SK-N-SH treated with all-trans-retinoic acid at 6 μM for 48 hours (cell line): ENCODE measurements at regions not wholly inside any gene's neighbourhood (a gene's known extent, or its start where the extent isn't known, plus 50 kb on each side); places are given as distances from the start of the nearest gene placed in this dataset.

Experiments
- ATAC-seq: fragments of 200-7000 bp; cut with Tn5 transposase; 3 replicates; pipeline ENCODE4 v1.9.1; 2020; ENCODE audit warnings: mild to moderate bottlenecking, moderate library complexity
- ARNTL ChIP-seq: fragments of 450-650 bp; formaldehyde crosslinking; IDR thresholded peaks from 2 replicates; pipeline ENCODE4 v1.5.0; 2020; ENCODE audit warnings: low read depth, mild to moderate bottlenecking, moderate library complexity, borderline replicate concordance
- BACH2 ChIP-seq: fragments of 250-450 bp; sonication (Bioruptor Pico); IDR thresholded peaks from 2 replicates; pipeline ENCODE4 v1.9.0; 2021; ENCODE audit warnings: mild to moderate bottlenecking, borderline replicate concordance
- CSDC2 ChIP-seq: fragments of 250-450 bp; sonication (Bioruptor Pico); IDR thresholded peaks from 2 replicates; pipeline ENCODE4 v1.5.0; 2020; ENCODE audit warnings: mild to moderate bottlenecking, moderate library complexity
- ESRRG ChIP-seq: fragments of 250-450 bp; sonication (Bioruptor Pico); IDR thresholded peaks from 2 replicates; pipeline ENCODE4 v1.6.1; 2021; ENCODE audit warnings: mild to moderate bottlenecking
- GLIS3 ChIP-seq: fragments of 250-450 bp; sonication (Bioruptor Pico); IDR thresholded peaks from 2 replicates; pipeline ENCODE4 v1.5.0; 2020; ENCODE audit warnings: mild to moderate bottlenecking, moderate library complexity
- ISL1 ChIP-seq: fragments of 250-450 bp; sonication (Bioruptor Pico); IDR thresholded peaks from 2 replicates; pipeline ENCODE4 v2.1.2; 2022; ENCODE audit warnings: mild to moderate bottlenecking, moderate library complexity
- PPARA ChIP-seq: fragments of 250-450 bp; sonication (Bioruptor Pico); IDR thresholded peaks from 2 replicates; pipeline ENCODE4 v1.5.0; 2020; ENCODE audit warnings: mild to moderate bottlenecking, borderline replicate concordance
- RARB ChIP-seq: fragments of 250-450 bp; sonication (Bioruptor Pico); IDR thresholded peaks from 2 replicates; pipeline ENCODE4 v1.8.0; 2021; ENCODE audit warnings: mild to moderate bottlenecking, moderate library complexity
- SNAI2 ChIP-seq: fragments of 250-450 bp; sonication (Bioruptor Pico); IDR thresholded peaks from 2 replicates; pipeline ENCODE4 v1.5.0; 2020; ENCODE audit warnings: mild to moderate bottlenecking, moderate library complexity
- TCF4 ChIP-seq: fragments of 250-450 bp; sonication (Bioruptor Pico); IDR thresholded peaks from 2 replicates; pipeline ENCODE4 v1.8.0; 2021; ENCODE audit warnings: mild to moderate bottlenecking, moderate library complexity, borderline replicate concordance
- TOX ChIP-seq: fragments of 250-450 bp; sonication (Bioruptor Pico); IDR thresholded peaks from 2 replicates; pipeline ENCODE4 v1.8.0; 2021; ENCODE audit warnings: mild to moderate bottlenecking, moderate library complexity, borderline replicate concordance
- ZC3H10 ChIP-seq: fragments of 250-450 bp; sonication (Bioruptor Pico); IDR thresholded peaks from 2 replicates; pipeline ENCODE4 v1.5.1; 2021; ENCODE audit warnings: mild to moderate bottlenecking, moderate library complexity
- ZFP3 ChIP-seq: fragments of 250-450 bp; sonication (Bioruptor Pico); IDR thresholded peaks from 2 replicates; pipeline ENCODE4 v1.5.0; 2020; ENCODE audit warnings: mild to moderate bottlenecking, moderate library complexity
- ZNF565 ChIP-seq: fragments of 450-650 bp; formaldehyde crosslinking; conservative IDR thresholded peaks from 2 replicates; pipeline ENCODE4 v1.5.0; 2020; ENCODE audit warnings: low read depth, mild to moderate bottlenecking, moderate library complexity
- ZNF70 ChIP-seq: fragments of 450-650 bp; formaldehyde crosslinking; IDR thresholded peaks from 2 replicates; pipeline ENCODE4 v1.5.0; 2020; ENCODE audit warnings: mild to moderate bottlenecking, moderate library complexity
- ZNF8 ChIP-seq: fragments of 450-650 bp; formaldehyde crosslinking; IDR thresholded peaks from 2 replicates; pipeline ENCODE4 v1.5.0; 2020; ENCODE audit warnings: mild to moderate bottlenecking, moderate library complexity
- TF ChIP-seq, protein P1 (sequence below): fragments of 250-450 bp; sonication (Bioruptor Pico); IDR thresholded peaks from 2 replicates; pipeline ENCODE4 v1.5.1; 2020; ENCODE audit warnings: low read depth, mild to moderate bottlenecking, moderate library complexity
- TF ChIP-seq, protein P2 (sequence below): fragments of 250-450 bp; sonication (Bioruptor Pico); IDR thresholded peaks from 2 replicates; pipeline ENCODE4 v1.8.0; 2020; ENCODE audit warnings: mild to moderate bottlenecking, moderate library complexity, borderline replicate concordance
- TF ChIP-seq, protein P3 (sequence below): fragments of 250-450 bp; sonication (Bioruptor Pico); IDR thresholded peaks from 2 replicates; pipeline ENCODE4 v1.5.1; 2021; ENCODE audit warnings: mild to moderate bottlenecking, moderate library complexity
- TF ChIP-seq, protein P4 (sequence below): fragments of 250-450 bp; sonication (Bioruptor Pico); IDR thresholded peaks from 2 replicates; pipeline ENCODE4 v1.5.0; 2020; ENCODE audit warnings: mild to moderate bottlenecking, moderate library complexity
- TF ChIP-seq, protein P5 (sequence below): fragments of 250-450 bp; sonication (Bioruptor Pico); IDR thresholded peaks from 2 replicates; pipeline ENCODE4 v1.8.0; 2021; ENCODE audit warnings: low read depth, mild to moderate bottlenecking, moderate library complexity, borderline replicate concordance

DNA sequence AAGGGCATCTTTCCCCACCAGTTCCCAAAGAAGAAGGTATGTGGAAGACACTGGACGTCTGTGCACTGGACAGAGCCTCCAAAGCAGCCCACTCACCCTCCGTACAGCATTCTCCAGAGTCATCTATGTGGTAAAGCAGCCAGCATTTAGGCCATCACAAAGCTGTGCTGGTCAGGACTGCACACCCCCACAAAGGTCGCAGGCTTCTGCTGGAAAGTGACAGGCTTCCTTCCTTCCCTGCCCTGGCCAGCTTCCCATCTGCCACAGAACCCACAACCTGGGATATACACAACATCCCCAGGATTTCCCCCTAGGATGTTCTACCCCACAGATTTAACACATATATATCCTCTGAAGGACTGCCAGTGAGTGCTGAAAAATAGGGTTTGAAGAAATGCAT is 64.6 kb upstream of the GALNT15 start (continued):
- TF ChIP-seq, protein P1, sequence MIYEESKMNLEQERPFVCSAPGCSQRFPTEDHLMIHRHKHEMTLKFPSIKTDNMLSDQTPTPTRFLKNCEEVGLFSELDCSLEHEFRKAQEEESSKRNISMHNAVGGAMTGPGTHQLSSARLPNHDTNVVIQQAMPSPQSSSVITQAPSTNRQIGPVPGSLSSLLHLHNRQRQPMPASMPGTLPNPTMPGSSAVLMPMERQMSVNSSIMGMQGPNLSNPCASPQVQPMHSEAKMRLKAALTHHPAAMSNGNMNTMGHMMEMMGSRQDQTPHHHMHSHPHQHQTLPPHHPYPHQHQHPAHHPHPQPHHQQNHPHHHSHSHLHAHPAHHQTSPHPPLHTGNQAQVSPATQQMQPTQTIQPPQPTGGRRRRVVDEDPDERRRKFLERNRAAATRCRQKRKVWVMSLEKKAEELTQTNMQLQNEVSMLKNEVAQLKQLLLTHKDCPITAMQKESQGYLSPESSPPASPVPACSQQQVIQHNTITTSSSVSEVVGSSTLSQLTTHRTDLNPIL (CRISPR knock-in tag) = no peak

DNA sequence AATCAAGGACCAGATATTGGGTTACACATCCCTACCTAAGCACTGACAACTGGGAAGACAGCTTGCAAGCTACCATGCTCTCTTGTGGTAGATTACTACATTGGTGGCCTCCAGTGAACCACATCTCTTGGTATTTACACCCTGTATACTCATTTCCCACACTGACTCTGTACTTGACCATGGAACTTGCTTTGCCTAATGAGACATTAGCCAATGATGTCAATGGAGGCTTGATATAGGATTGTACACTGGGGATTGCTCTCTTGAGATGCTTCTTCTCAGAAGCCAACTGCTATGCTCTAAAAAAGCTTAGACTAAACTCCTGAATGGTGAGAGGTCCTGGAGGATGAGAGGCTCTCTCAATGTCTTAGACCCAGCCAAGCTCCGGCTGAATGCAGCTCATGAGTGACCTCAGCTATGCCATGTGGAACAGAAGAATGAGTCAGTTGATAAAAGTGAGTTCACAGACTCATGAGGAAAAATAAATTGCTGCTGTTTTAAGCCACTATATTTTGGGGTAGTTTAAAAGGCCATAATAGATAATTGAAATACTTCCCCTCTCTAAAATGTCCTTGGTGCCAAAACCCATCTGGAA is 61.5 kb upstream of the GALNT15 start:
- ATAC-seq = peak; percentile 61
- TF ChIP-seq ZC3H10 (no peak), ZNF70 (CRISPR knock-in tag) (no peak), ZFP3 (no peak), RARB (no peak), ZNF8 (no peak), BACH2 (CRISPR knock-in tag) (no peak), ISL1 (CRISPR knock-in tag) (no peak), SNAI2 (CRISPR knock-in tag) (no peak), PPARA (CRISPR knock-in tag) (no peak), CSDC2 (CRISPR knock-in tag) (no peak), TCF4 (CRISPR knock-in tag) (no peak)
- TF ChIP-seq, protein P1 (CRISPR knock-in tag) = no peak
- TF ChIP-seq, protein P2, sequence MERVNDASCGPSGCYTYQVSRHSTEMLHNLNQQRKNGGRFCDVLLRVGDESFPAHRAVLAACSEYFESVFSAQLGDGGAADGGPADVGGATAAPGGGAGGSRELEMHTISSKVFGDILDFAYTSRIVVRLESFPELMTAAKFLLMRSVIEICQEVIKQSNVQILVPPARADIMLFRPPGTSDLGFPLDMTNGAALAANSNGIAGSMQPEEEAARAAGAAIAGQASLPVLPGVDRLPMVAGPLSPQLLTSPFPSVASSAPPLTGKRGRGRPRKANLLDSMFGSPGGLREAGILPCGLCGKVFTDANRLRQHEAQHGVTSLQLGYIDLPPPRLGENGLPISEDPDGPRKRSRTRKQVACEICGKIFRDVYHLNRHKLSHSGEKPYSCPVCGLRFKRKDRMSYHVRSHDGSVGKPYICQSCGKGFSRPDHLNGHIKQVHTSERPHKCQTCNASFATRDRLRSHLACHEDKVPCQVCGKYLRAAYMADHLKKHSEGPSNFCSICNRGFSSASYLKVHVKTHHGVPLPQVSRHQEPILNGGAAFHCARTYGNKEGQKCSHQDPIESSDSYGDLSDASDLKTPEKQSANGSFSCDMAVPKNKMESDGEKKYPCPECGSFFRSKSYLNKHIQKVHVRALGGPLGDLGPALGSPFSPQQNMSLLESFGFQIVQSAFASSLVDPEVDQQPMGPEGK = no peak
- TF ChIP-seq, protein P3, sequence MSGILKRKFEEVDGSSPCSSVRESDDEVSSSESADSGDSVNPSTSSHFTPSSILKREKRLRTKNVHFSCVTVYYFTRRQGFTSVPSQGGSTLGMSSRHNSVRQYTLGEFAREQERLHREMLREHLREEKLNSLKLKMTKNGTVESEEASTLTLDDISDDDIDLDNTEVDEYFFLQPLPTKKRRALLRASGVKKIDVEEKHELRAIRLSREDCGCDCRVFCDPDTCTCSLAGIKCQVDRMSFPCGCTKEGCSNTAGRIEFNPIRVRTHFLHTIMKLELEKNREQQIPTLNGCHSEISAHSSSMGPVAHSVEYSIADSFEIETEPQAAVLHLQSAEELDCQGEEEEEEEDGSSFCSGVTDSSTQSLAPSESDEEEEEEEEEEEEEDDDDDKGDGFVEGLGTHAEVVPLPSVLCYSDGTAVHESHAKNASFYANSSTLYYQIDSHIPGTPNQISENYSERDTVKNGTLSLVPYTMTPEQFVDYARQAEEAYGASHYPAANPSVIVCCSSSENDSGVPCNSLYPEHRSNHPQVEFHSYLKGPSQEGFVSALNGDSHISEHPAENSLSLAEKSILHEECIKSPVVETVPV = no peak
- TF ChIP-seq, all 23 proteins: peak for 0

DNA sequence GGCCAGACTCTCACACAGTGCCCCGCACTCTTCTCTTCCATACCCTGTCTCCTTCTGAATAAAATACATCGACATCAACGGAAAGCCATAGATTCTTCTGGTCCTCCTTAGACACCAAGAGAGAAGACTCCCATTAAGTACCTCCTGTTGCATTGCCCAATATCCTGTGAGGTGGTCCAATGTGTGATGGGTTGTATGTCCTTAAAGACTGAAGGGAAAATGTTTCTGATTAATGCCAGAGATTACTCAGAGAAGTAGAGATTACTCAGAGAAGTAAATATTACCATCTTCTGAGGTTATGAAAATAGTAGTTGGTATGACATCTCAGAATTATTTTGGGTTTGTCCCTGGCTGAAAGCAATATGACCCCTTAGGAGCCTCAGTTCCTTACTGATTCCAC is 60.8 kb upstream of the GALNT15 start:
- ATAC-seq = no peak
- TF ChIP-seq ESRRG (CRISPR knock-in tag) (no peak), ZNF565 (CRISPR knock-in tag) (no peak), TOX (CRISPR knock-in tag) (no peak), BACH2 (CRISPR knock-in tag) (no peak), SNAI2 (CRISPR knock-in tag) (no peak), TCF4 (CRISPR knock-in tag) (no peak), PPARA (CRISPR knock-in tag) (no peak), GLIS3 (CRISPR knock-in tag) (no peak), ISL1 (CRISPR knock-in tag) (no peak), CSDC2 (CRISPR knock-in tag) (no peak), ZNF70 (CRISPR knock-in tag) (no peak), ARNTL (CRISPR knock-in tag) (no peak)
- TF ChIP-seq, protein P3 = no peak
- TF ChIP-seq, protein P2 = no peak
- TF ChIP-seq, protein P4, sequence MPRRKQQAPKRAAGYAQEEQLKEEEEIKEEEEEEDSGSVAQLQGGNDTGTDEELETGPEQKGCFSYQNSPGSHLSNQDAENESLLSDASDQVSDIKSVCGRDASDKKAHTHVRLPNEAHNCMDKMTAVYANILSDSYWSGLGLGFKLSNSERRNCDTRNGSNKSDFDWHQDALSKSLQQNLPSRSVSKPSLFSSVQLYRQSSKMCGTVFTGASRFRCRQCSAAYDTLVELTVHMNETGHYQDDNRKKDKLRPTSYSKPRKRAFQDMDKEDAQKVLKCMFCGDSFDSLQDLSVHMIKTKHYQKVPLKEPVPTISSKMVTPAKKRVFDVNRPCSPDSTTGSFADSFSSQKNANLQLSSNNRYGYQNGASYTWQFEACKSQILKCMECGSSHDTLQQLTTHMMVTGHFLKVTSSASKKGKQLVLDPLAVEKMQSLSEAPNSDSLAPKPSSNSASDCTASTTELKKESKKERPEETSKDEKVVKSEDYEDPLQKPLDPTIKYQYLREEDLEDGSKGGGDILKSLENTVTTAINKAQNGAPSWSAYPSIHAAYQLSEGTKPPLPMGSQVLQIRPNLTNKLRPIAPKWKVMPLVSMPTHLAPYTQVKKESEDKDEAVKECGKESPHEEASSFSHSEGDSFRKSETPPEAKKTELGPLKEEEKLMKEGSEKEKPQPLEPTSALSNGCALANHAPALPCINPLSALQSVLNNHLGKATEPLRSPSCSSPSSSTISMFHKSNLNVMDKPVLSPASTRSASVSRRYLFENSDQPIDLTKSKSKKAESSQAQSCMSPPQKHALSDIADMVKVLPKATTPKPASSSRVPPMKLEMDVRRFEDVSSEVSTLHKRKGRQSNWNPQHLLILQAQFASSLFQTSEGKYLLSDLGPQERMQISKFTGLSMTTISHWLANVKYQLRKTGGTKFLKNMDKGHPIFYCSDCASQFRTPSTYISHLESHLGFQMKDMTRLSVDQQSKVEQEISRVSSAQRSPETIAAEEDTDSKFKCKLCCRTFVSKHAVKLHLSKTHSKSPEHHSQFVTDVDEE (CRISPR knock-in tag) = no peak
- TF ChIP-seq, protein P1 (CRISPR knock-in tag) = no peak
- TF ChIP-seq, protein P5, sequence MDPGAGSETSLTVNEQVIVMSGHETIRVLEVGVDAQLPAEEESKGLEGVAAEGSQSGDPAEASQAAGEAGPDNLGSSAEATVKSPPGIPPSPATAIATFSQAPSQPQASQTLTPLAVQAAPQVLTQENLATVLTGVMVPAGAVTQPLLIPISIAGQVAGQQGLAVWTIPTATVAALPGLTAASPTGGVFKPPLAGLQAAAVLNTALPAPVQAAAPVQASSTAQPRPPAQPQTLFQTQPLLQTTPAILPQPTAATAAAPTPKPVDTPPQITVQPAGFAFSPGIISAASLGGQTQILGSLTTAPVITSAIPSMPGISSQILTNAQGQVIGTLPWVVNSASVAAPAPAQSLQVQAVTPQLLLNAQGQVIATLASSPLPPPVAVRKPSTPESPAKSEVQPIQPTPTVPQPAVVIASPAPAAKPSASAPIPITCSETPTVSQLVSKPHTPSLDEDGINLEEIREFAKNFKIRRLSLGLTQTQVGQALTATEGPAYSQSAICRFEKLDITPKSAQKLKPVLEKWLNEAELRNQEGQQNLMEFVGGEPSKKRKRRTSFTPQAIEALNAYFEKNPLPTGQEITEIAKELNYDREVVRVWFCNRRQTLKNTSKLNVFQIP (CRISPR knock-in tag) = no peak
